NCI-H226 (cell line): ENCODE measurements at regions not wholly inside any gene's neighbourhood (a gene's known extent, or its start where the extent isn't known, plus 50 kb on each side); places are given as distances from the start of the nearest gene placed in this dataset.

ENCODE experiments used
- DNase-seq: peaks from one replicate; pipeline ENCODE4 v3.0.0-alpha.2; 2015

DNA sequence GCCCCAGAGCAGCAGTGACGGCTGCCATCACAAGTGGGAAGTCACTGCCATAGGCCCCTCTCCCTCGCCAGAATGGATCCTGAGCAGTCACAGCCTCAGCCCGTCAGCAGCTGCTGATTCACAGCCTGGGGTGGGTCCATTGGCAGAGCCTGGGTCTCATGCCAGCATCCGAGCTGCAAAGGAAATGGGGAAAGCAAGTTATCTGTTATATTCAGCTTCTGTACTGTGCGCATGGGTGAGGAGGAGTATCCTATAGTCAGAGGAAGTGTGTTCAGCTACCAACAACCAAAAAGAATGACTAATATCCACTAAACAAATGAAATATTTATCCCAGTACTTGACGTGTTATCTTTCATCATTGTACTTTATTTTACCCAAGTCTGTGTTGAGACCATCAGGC is 119.7 kb downstream of the RCN1 start:
- DNase-seq, result peak; percentile 96

- DNase-seq, result peak; percentile 91
These were observed 122.3 kb downstream of the RCN1 start for GRCh38 chr11:32213223-32213622.

DNA sequence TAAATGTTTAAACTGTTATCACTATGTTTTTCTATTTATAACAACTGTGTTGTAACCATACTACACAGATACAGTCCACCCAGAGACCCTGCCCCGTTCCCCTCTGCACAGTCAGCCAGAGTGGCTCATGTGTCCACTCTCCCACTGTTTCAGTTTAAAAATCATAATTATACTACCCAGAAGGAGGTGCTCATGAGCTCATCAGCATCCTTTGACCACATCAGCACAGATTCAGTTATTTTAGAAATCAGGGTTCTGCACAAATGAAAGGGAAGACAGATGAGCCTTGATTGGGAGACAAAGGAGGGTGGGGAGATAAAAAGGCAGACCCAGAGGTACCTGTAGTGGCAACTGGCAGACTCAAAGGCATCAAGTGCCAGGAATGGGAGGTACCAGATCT is 124.3 kb downstream of the RCN1 start:
- no peak for DNase-seq

GRCh38 chr11:32216749-32217148 is 125.9 kb downstream of the RCN1 start:
- DNase-seq, result no peak

- no peak for DNase-seq
These were observed 128.4 kb downstream of the RCN1 start for GRCh38 chr11:32219320-32219719.

DNA sequence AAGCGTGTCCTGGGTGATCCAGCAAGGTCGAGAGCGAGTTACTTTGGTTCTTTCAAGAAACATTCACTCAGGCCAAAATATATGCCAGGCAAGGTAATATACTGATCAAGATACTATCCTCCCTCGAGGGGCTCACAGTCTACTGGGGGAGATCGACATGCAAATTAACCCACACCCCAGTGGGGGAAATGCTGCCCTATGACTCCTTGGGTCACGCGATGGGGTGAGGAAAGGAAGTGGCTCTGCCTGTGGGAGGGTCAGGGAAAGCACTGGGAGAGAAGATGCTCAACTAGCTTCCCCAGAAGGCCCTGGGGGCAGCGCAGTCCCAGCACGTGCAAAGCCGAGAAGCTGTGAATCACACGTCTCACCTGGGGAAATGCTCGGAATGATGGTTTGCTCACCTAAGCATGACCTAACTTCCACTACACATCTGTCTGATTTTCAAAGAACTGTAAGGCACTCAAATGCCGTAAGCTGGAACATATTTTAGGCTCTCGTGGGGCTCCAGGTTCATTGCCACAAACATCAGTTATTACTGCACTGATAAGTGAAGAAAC is 130.7 kb downstream of the RCN1 start:
- DNase-seq, result no peak

DNA sequence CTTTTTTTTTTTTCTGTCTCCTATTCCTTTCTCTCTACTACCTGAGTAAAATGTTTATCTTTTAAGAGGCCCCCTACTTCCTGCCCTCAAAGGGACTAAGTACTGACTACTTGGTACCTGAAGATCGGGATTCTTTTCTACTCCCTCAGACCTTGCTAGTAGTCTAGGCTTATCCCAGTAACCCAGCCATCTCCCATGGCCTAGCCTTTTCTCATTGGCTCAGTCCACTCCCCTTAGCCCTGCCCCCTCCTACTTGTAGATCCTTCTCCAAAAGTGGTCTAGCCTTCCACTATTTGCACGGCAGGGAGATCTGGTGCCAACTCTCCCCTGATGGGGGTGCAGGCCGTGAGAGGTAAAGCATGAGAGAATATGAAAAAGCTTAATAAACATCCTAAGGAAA is 133.7 kb downstream of the RCN1 start:
- no peak for DNase-seq

DNA sequence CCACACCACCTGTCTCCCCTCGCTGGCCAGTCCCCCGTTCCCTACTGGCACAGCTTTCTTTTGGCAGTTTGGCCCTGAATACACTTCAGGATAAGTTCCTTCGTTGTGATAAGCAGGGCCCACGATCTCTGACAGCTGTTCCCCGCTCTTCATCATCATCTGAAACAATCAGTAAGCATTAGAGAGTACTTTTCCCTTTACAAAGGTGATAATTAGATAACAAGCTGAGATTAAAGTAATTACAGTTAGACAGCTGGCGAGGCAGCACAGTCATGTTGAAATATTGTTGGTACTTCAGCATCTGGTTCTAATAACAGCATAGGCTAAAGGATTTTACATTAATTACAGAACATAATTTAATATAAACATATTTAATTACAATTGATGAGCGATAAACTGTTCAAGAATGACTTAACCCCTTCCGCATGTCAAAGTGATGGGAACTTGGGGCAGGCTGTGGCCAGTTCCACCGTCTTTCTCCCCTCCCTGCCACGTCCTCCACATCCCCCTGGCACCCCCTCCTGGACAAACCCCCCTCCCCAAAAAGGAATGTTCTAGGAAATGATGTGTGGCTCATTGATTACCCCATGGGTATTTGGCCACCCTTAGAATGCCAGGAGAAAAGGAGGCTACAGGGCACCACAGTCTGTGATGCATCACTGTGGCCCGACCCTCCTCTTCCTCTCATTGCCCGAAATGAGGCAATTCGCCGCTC is 134.9 kb downstream of the RCN1 start:
- DNase-seq, result no peak

DNA sequence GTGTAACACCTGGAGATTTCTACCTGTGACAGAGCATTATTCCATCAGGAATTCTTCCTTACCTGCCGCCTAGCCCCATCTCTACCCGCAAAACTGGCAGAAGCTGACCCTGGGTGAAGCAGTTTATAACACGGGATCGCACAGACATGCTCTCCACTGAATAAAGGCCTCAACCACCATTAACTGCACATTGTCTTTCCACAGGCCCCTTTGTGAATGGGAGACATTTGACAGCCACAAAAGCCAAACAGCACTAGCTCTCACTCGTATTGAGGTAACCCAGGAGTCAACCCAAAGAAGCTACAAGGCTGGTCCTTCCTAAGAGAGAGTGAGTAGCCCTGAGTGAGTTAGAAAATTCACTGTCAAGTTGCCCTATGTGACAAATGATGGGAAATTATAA is 135.6 kb downstream of the RCN1 start:
- DNase-seq, result no peak

DNA sequence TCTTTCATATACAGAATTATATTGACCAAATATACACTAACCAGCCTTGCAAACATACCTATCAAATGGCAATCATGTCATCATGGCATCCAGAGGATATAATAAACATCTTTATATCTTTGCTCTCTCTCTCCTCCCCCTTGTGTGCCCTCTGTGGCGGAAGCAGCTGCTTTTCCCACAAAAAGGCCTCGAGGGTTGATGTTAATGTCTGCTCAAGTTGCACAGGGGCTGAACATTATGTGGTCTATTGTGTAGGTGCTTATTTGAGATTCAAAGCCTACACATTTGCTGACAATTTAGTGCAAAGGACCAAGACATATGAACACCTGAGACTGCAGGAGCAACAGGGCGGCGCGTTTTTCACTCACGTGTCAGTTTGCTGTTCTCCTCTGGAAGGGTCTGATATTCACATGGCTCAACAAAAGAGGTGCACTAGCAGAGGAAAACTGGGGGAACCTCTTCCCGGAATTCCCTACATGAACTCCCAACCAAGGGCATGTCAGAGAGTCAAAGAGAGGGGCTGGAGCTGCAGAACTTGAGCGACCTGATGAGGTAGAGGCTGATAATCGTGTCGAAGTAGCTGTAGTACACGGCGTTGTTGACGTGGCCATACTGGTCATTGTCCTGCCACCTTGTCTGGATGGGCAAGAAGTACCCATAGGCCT is 138.8 kb downstream of the RCN1 start:
- no peak for DNase-seq

GRCh38 chr11:32231909-32232493 is 141.1 kb downstream of the RCN1 start:
- no peak for DNase-seq

- DNase-seq, result no peak
These were observed 141.6 kb downstream of the RCN1 start for GRCh38 chr11:32232516-32232915.

DNA sequence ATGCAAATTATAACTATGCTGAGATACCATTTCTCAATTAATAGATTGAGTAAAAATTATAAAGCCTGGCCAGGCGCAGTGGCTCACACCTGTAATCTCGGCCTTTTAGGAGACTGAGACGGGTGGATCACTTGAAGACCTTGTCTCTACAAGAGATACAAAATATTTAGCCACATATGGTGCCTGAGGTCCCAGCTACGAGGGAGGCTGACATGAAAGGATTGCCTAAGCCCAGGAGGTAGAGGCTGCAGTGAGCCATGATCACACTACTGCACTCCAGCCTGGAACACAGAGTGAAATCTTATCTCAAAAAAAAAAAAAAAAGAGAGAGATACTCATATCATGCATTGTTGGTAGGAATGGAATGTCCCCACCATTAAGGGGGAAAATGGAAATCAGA is 142.4 kb downstream of the RCN1 start:
- DNase-seq, result no peak

DNA sequence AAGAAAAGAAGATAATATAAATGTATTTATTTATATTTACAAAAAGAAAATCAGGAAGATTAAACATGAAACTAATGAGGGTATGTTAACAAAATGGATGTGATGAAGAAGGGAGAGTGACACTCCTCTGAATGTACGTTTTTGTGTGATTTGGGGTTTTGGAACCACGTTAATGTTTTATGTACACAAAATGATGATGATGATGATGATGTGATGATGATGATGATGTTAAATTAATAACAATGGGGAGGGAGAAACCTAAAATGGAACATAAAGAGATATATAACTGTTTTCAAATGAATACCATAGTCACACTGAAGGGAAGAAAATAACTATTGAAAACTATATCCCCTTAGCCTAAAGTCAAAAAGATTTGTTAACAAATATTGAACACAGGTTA is 143.1 kb downstream of the RCN1 start:
- no peak for DNase-seq

GRCh38 chr11:32244453-32244852 is 153.6 kb downstream of the RCN1 start:
- DNase-seq, result no peak

- no peak for DNase-seq
These were observed 162.8 kb downstream of the RCN1 start for GRCh38 chr11:32253706-32254105.

DNA sequence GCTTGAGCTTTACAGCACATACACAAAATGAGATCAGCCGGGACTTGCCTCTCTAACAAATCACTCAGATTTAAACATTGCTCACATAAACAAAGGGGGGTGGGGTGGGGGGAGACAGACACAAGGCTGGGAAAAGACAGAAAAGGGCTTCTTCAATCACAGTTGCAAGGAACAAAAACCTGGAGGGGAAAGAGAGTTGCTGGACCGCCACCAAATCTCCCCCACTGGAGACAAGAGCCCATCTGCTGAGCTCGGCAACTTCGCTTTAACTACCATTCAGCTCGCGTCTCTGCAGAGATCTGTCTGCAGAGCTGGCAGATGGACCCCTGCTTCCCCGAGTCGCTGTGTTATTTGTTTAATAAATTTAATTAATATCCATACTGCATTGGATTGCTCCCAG is 165.0 kb downstream of the RCN1 start:
- no peak for DNase-seq

GRCh38 chr11:32256466-32256865 is 165.6 kb downstream of the RCN1 start:
- DNase-seq, result no peak

DNA sequence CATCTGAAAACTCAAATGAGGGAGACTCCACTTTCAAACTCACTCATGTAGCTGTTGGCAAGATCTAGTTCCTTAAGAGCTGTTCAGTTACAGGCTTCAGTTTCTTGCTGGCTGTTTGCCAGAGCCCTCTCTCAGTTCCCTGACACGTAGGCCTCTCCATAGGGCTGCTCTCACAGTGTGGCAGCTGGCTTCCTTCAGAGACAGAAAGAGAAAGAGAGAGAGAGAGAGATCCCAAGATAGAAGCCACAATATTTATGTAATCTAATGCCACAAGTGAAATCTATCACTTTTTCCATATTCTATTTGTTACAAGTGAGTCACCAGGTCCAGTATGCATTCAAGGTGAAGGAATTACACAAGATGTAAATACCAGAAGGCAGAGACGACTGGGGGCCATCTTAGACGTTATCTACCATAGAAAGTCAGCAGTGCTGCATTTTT is 168.8 kb downstream of the RCN1 start:
- peak; percentile 39 for DNase-seq

DNA sequence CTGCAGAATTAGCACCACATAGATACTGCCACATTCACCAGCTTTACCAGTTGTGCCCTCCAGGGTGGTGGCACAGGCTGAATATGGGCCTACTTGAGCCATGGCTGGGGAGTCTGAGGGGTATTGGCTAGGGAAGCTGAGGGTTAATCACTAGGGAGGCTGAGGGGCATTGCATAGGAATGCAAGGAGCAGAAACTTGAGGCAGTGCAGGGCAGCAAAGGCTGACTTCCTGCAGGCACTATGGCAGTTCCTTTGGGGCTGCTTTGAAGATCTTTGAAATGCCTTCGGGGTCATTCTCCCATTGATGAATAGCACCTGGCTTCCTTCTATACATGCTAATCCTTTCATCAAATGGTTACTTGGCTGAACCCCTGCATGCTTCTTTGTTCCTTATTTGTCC is 171.5 kb downstream of the RCN1 start:
- DNase-seq, result no peak

- DNase-seq, result no peak
These were observed 169.4 kb downstream of the WT1 start for GRCh38 chr11:32265911-32266310.

DNA sequence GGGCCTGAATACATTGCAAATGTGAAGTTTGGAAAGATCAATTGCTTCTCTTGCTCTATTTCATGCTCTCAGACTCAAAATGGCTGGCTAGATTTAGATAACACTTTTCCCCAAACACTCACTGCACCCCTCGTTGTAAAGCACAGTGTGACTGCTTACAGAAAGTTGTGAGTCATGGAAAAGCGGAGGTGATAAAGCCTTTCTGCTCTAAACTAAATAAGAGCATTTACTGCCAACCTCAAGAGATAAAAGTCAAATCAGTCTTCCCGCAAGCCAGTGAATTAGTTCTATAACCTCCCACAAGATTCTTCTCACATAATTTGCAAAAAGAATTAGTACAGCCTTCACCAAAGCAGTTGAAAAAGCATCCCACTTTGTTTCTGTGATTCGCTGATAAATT is 168.7 kb downstream of the WT1 start:
- peak; percentile 24 for DNase-seq

DNA sequence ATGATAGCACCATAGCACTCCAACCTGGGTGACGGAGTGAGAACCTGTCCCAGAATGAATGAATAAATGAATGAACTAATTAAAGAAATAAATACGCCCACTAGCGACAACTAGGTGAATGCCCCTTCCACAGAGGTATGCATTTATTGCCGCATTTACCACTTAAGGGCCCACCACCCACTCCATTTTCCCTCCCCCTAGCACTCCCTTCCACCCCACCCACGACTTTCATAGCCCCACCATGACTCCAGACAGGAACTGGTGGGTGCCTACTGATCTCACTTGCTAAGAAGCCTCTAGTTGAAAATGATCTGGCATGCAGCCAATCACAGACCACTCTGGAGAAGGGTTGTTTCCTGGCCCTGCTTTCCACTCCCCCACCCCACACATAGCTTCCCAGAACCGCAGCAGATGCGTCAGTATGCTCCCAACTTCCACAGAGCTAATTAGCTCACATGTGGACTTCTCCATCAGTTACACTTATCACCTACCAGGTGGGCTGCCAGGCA is 167.6 kb downstream of the WT1 start:
- no peak for DNase-seq

DNA sequence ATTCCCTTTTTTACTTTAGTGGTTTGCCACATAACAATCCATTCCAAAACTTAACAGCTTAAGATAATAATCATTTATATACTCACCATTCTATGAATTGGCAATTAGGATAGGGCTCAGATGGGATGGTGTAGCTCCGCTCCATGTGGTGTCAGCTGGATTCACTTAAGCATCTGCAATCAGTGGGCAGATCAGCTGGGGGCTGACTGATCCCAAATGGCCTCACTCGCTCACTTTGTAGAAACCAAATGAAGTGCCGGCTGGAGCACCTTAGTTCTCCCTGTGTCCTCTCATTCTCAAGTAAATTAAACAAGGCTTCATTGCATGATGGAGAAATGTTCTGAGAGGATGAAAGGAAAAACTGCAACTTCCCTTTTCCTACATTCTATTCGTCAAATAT is 161.4 kb downstream of the WT1 start:
- DNase-seq, result no peak
